ENCODE measurements at regions not wholly inside any gene's neighbourhood (a gene's known extent, or its start where the extent isn't known, plus 50 kb on each side); places are given as distances from the start of the nearest gene placed in this dataset.

DNA sequence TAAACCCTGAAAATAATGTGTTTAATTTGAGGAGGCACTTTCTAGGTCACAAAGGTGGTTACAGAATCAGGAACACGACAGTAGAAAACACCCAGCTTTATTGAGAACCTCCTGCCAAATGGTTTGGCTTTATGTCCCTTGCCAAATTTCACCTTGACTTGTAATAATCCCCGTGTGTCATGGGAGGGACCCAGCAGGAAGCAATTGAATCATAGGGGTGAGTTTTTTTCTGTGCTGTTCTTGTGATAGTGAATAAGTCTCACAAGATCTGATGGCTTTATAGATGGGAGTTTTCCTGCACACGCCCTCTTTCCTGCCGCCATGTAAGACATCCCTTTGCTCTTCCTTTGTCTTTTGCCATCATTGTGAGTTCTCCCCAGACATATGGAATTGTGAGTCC is 193.8 kb upstream of the KLF6 start:
- TF ChIP-seq, protein P1, sequence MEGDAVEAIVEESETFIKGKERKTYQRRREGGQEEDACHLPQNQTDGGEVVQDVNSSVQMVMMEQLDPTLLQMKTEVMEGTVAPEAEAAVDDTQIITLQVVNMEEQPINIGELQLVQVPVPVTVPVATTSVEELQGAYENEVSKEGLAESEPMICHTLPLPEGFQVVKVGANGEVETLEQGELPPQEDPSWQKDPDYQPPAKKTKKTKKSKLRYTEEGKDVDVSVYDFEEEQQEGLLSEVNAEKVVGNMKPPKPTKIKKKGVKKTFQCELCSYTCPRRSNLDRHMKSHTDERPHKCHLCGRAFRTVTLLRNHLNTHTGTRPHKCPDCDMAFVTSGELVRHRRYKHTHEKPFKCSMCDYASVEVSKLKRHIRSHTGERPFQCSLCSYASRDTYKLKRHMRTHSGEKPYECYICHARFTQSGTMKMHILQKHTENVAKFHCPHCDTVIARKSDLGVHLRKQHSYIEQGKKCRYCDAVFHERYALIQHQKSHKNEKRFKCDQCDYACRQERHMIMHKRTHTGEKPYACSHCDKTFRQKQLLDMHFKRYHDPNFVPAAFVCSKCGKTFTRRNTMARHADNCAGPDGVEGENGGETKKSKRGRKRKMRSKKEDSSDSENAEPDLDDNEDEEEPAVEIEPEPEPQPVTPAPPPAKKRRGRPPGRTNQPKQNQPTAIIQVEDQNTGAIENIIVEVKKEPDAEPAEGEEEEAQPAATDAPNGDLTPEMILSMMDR (IDR thresholded peaks at IDR 0.05; ENCODE audit: insufficient read depth, low read length, missing control alignments): no peak
- ChIA-PET CTCF (no interaction called here), POLR2A (no interaction called here)
- no peak for DNase-seq (ENCODE audit: low read depth, low spot score)
- H3K4me3 ChIP-seq (ENCODE audit: low read depth, low read length): no peak overlapping the region

DNA sequence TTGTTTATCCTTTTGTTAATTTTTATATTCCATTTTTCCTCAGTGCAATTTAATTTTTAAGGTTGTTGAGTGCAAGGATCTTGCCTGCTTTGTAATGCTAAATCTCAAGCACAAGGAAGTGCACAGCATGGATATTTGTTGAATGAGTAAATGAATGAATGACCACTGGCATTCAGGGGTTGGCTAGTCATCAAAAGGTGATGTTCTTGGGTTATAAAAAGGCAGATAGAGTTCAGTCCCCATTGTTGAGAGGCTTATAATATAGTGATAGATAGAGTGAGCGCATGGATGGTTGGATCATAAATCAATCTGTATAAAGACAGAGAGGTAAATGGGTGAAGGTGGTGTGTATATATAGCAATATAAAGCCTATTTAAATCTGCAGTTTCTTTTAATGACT is 193.2 kb upstream of the KLF6 start:
- CTCF ChIA-PET: no interaction called here
- POLR2A ChIA-PET: no interaction called here
- no peak for DNase-seq (ENCODE audit: low read depth, low spot score)
- no peak overlapping the region for H3K4me3 ChIP-seq (ENCODE audit: low read depth, low read length)
- TF ChIP-seq, protein P1 (IDR thresholded peaks at IDR 0.05; ENCODE audit: insufficient read depth, low read length, missing control alignments): no peak

DNA sequence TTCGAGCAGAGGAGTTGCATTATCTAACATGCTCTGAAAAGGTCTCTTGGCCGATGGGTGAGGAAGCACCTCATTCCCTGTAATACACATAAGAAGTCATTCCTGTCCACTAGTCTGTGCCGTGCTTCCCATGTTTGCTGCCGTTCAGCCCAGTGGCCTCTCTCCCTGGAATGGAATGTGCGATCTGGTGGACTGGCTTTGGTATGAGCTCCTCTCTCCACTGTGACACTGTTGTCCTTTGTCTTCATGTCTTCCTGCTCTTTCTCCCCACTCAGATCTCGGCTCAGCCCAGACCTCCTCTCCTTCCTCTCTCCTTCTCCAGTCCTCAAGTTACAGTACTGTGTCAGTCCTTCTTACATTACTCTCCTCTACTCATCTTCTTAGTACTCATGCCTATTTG is 192.8 kb upstream of the KLF6 start:
- ChIA-PET CTCF (no interaction called here), POLR2A (no interaction called here)
- TF ChIP-seq, protein P1 (IDR thresholded peaks at IDR 0.05; ENCODE audit: insufficient read depth, low read length, missing control alignments): no peak
- H3K4me3 ChIP-seq (ENCODE audit: low read depth, low read length): no peak overlapping the region
- DNase-seq (ENCODE audit: low read depth, low spot score): no peak

DNA sequence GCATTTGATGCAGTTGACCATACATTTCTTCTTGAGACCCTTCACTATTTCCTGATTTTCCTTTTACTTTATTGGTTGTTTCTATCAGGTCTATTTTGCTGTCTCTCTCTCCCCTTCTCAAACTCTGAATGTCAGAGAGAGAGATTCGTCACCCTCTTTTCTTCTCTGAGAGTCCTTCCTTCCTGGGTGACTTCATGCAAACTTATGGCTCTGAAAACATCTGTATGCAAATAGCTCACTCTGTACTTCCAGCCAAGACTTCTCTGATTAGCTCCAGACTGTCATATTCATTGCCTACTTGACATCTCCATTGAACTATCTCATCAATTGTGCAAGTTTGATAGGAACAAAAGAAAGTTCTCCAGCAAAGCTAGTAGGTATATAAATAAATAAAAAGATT is 191.7 kb upstream of the KLF6 start:
- DNase-seq (ENCODE audit: low read depth, low spot score): no peak
- TF ChIP-seq, protein P1 (IDR thresholded peaks at IDR 0.05; ENCODE audit: insufficient read depth, low read length, missing control alignments): no peak
- no peak overlapping the region for H3K4me3 ChIP-seq (ENCODE audit: low read depth, low read length)
- POLR2A ChIA-PET: no interaction called here
- CTCF ChIA-PET: no interaction called here

DNA sequence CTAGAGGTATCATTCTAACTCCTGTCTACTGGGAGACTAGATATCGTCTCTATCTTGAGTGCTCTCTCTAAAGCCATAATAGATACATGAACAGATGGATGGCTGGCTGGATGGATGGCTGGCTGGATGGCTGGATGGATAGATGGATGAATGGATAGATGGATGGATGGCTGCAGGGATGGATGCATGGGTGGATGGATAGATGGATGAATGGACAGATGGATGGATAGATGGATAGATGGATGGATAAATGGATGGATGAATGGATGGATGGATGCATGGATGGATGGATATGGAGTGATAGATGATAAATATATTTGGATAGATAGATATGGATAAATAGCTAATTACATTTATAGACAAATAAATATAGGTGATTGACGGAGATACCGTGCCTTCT is 191.2 kb upstream of the KLF6 start:
- H3K4me3 ChIP-seq (ENCODE audit: low read depth, low read length): no peak overlapping the region
- POLR2A ChIA-PET: no interaction called here
- no peak for DNase-seq (ENCODE audit: low read depth, low spot score)
- TF ChIP-seq, protein P1 (IDR thresholded peaks at IDR 0.05; ENCODE audit: insufficient read depth, low read length, missing control alignments): no peak
- CTCF ChIA-PET: no interaction called here

DNA sequence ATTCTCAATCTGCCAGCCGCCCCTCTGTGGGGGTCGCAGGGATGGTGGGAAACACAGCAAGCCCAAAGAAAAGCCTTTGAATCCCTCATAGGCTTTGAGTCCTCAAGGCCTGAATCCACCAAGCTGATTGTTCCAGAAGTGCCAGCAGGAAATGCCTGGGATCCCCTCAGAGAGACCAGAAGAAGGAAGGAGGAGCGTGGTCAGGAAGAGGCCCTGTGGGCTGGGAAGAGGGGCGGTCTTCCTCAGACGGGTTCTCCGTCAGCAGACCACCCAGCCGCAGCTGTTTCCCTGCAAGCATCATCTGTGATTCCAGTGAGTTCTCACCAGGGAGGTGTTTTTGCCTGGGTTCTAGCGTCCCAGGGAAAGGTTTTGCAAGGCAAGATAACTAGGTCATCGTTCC is 190.0 kb upstream of the KLF6 start:
- ChIA-PET POLR2A (no interaction called here), CTCF (no interaction called here)
- no peak overlapping the region for H3K4me3 ChIP-seq (ENCODE audit: low read depth, low read length)
- DNase-seq (ENCODE audit: low read depth, low spot score): no peak
- TF ChIP-seq, protein P1 (IDR thresholded peaks at IDR 0.05; ENCODE audit: insufficient read depth, low read length, missing control alignments): no peak

Data from AG04449 (cell line).